Right ventricle myocardium inferior (tissue), 1 donor: ENCODE measurements at regions not wholly inside any gene's neighbourhood (a gene's known extent, or its start where the extent isn't known, plus 50 kb on each side); places are given as distances from the start of the nearest gene placed in this dataset.
"Not testable (repeated sequence)": the region's sequence is repeated elsewhere in the genome, so short reads cannot be mapped to it uniquely, and the experiment has no call there.

Experiments used
- ATAC-seq: fragments of 200-7000 bp; cut with Tn5 transposase; one replicate; pipeline ENCODE4 v1.9.1; 2020; ENCODE audit warnings: mild to moderate bottlenecking, moderate library complexity
- DNase-seq: peaks from one replicate; pipeline ENCODE4 v3.0.0; 2021; ENCODE audit errors: missing footprints
- intact Hi-C: fragments of 100-400 bp; cut with DNase I; formaldehyde crosslinking; loops from one replicate; pipeline ENCODE4 v1.11.0; 2022
- donor health status: DM: no; HTN: yes; CAD: no; lungs with severe emphysema.

DNA sequence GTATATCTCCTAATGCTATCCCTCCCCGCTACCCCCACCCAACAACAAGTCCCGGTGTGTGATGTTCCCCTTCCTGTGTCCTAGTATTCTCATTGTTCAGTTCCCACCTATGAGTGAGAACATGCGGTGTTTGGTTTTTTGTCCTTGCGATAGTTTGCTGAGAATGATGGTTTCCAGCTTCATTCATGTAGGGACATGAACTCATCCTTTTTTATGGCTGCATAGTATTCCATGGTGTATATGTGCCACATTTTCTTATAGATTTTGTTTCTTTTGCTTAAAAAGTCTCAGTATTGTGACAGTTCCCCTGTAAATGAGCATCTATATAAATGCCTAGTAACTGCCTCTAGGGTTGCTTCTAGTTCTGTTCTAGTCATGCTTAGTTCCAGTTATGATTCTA is 153.0 kb upstream of the EOLA2 start:
- intact Hi-C loops: loop anchor here (10.0 kb wide), 1 partner anchor 106 kb away; no protein-coding TSS in a partner anchor
- ATAC-seq, DNase-seq: not testable (repeated sequence)

DNA sequence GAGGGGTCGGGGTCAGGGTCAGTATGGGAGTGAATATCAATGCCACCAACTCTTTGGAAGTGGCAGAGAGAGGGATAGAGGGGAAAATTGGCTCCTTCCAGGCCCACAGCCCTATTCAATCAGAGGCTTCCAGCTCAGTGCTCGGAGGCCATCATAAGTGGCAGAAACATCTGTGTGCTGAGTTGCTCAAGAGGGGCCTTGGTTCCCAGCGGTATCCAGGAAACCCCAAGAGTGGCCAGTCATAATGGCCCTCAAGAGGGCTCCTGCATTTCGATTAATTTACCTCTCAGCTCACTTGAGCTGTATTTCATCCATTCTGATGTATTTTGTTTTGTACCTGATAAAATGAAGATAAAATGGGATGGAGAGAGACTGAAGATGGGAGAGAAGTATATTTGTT is 154.3 kb upstream of the EOLA2 start:
- DNase-seq (no peak), ATAC-seq (no peak)
- intact Hi-C loops: loop anchor here (10.0 kb wide), 1 partner anchor 108 kb away; no protein-coding TSS in a partner anchor

DNA sequence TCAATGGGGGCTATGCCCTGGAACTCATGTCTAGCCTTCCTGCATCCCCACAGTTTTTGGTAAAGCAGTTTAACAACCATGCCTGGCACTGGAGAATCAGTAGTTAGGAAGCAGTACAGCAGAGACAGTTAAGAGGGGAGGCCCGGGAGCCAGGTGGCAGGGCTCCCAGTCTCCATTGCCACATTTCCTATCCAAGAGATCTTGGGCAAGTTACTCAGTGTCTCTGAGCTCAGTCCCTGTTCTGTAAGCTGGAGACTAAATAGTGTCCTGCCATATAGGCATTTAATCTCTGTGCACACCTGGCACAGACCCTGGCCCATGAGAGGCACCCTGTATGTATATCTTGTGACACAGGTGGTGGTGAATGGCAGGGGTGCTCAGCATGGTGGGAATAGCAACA is 156.1 kb upstream of the EOLA2 start:
- no peak for DNase-seq
- intact Hi-C loops: loop anchor here (10.0 kb wide), 1 partner anchor 110 kb away; no protein-coding TSS in a partner anchor
- ATAC-seq: no peak

DNA sequence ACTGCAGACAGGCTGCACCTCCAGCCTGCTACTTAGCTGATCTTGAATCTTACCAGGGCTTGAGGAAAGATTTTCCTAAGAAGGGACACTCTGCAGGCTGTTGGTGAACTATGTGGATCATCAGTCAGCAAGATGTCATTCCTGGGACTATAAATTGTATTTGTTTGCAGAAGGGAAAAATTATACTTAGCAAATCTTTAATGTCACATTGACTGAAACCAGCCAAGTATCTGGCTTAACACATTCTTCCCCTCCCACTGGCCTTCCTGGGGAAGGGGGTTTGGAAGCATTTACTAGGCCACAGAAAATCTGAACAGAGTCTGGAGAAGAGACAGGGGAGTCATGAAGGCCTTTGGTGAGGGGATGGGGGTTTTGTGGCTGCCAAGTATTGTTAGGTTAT is 156.7 kb upstream of the EOLA2 start:
- DNase-seq: no peak
- intact Hi-C loops: loop anchor here (10.0 kb wide), 1 partner anchor 110 kb away; no protein-coding TSS in a partner anchor
- no peak for ATAC-seq

DNA sequence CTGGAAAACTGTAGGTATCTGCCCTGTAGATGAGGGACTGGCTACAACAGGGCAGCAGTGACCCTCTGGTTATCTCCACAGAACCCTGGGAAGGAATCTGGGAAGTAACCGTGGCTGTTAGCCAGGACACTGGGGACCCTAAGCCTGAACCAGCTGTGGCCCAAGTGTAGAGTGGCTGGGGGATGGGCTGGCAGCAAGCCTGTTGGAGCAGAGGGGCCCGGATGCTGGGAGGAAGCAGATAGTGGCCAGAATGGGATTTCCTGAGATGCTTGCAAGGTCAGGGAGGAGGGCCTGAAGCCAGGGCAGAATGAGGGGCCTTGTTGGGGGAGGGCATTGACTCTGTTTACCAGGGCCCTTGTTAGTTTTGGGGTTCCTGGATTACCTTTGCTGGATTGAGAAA is 161.0 kb upstream of the EOLA2 start:
- ATAC-seq (no peak), DNase-seq (no peak)
- intact Hi-C loops: loop anchor here (10.0 kb wide), 1 partner anchor 115 kb away; no protein-coding TSS in a partner anchor

DNA sequence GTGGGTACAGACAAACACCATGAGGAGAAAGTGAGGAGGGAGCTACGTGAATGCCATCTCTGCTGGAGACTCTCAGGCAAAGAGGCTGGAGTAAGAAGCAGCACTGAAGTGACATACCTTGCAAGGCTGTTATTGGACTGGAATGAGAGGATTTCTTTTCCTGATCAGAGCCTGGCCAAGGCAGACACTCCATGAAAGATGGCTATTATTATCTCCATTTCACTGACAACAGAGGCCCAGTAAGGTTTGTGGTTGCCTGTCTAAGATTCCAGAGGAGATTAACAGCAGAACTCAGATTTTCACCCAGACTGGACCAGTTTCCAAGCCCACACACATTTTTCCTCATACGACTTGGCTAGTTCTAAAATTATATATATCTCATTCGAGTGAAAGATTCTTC is 162.0 kb upstream of the EOLA2 start:
- ATAC-seq: no peak
- intact Hi-C loops: no loop called here

DNA sequence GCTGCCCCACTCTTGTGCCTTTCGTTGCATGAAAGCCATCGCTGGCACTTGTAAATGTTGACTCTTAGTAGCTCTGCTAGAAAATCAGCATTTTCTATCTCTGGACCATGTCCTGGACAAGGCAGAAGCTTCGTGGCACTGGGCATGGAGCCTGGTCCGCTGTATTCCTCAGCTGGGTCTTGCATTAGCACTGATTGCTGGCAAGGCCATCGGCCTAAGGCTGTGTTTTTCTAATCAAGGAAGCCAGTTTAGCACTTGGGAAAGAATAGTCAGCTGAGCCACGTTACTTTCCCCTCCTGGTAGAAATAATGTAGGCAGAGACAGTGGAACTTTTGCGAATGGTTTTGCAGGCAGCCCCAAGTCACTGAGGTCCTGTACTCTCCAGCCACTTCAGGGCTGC is 180.2 kb upstream of the EOLA2 start:
- ATAC-seq (no peak), DNase-seq (no peak)
- intact Hi-C loops: no loop called here

More for the DNA sequence above, 162.0 kb upstream of the EOLA2 start:
- no peak for DNase-seq

DNA sequence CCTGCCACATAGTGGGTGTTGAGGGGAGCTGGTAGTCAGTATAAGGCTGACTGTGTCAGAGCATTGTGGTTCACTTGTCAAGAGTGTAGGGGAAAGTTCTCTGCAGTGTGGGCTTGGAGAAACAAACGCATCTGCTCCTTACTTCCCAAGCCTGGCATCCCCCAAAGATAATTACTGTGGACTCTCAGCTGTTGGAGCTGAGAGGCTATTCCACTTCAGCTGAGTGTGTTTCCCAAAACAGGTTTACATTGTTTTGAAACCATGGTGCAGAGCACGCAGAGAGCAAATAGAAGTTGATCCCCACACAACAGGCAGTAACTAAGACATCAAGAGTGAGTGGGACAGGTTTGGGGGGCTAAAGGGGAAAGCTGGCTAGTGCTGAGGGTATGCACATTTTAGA is 181.0 kb upstream of the EOLA2 start:
- ATAC-seq: peak; percentile 57
- intact Hi-C loops: no loop called here

DNA sequence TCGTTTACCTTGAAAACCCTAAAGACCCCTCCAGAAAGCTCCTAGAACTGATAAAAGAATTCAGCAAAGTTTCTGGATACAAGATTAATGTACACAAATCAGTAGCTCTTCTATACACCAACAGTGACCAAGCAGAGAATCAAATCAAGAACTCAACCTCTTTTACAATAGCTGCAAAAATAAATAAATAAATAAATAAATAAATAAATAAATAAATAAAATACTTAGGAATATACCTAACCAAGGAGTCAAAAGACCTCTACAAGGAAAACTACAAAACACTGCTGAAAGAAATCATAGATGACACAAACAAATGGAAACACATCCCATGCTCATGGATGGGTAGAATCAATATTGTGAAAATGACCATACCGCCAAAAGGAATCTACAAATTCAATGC is 186.8 kb upstream of the EOLA2 start:
- ATAC-seq, DNase-seq, intact Hi-C loops: not testable (repeated sequence)

More for the DNA sequence above, 181.0 kb upstream of the EOLA2 start:
- no peak for DNase-seq

DNA sequence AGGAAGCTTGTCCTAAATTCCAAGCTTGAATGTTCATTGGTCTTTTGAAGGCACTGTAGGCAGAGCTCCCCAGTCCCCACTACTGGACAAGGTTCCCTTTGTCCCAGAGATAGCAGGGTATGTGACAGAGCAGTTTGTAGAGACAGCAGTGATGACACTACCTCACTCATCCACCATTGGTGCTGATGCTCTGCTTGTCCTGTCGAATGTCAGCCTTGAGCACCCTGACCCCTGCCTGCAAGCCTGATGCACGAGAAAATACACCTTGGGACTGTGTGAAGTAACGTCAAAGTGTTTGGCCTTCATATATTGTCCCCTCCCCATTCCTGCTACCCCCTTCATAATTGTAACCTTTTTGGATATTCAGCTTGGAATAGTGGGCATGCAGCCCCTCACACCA is 188.9 kb upstream of the EOLA2 start:
- no peak for DNase-seq
- intact Hi-C loops: no loop called here
- no peak for ATAC-seq

DNA sequence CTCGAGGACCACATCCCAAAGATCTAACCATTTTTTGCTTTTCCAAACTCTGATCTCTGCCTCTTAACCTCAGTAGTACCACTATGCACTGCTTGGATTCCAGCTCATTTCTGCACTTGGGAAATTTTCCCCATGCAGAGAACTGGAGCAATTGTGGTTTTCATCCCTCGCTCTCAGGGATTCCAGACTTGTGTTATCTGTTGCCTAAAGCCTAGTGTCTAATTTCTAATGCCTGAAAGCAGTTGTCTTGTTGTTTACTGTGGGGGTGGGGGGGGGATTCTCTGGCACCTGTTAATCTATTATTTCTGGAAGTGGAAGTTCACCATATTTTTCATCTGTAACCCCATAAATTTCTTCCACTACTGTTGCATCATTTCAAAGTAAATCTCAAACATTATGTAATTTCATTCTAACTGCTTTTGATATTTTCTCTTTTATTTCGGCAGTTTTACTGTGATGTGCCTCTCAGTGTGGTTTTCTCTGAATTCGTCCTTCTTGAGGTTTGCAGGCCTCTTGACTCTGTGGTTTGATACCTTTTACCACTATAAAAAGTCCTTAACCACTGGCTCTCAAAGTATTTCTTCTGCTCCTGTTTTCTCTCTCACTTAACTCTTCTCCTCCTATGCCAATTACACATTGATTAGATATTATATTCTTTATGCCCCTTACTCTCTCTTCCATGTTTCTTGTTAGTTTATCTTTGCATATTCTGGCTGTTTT is 205.6 kb upstream of the EOLA2 start:
- intact Hi-C loops: no loop called here
- DNase-seq: no peak
- ATAC-seq: no peak

DNA sequence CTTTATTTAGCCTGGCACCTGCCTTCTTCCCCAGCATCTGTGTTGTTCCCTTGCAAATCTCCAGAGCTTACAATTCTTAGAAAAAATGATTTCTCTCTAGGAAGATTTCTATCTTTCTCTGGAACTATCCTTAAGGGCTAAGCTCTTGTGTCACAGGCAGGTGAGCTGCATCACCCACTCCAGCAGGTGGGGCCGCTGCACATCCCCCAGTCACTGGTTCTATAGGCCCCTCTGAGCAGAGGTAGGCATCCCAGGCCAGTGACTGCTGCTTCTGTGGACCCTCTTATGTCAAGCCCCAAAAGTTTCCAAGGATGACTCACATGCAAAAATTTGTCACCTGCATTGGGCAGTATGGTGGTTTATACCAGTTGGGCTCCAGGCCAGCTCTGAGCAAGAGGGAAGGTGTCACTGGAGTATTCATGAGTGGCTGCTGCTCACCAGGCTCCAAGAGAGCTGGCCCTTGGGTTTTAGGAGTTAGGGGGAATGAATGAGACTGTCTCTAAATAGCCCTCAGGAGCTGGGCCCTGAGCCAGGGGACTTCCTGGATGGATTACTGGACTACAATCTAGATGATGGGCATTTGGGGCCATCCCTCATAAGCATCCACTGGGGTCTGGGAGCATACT is 208.1 kb upstream of the EOLA2 start:
- DNase-seq: no peak
- no peak for ATAC-seq
- intact Hi-C loops: no loop called here

DNA sequence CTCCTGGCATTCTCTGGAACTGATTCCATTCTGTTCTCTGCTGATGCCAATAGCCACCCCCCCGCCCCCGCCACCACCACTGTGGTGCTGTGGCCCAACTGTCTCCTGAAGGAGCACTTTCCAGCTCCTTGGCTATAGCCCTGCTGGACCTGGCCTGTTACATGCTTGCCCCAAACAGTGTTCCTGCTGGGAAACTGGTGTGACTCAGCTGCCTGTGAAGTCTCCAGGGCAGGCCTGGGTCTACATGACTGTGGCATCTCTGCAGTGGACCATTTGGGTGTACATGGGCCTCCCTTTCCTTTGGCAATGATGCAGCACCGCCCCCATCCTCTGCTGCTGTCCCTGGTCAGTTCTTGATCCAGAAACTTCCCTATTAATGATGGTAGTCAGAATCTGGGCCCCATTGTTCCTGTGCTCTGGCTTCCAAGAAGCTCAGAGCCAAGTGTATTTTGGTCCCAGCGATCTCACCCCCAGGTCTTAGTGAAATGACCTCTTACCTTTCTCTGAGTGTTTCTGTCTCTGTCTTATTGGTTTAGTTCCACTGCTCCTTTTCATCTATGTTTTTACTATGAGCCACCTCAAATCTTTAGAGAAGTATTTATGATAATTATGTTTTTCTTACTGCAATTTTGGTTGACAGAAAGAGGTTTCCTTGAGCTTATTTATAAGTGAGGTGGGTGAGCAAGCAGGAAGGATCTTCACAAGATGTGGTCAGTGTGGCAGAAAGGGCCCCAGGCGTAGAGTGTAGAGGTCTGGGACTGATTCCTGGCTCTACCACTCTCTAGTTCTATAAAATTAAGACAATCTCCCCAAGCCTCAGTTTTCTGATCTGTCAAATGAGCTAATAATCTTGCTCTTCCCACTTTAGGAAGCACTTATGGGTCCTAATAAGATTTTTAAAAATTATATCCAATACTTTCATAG is 210.7 kb upstream of the EOLA2 start:
- ATAC-seq (no peak), DNase-seq (no peak)
- intact Hi-C loops: no loop called here

DNA sequence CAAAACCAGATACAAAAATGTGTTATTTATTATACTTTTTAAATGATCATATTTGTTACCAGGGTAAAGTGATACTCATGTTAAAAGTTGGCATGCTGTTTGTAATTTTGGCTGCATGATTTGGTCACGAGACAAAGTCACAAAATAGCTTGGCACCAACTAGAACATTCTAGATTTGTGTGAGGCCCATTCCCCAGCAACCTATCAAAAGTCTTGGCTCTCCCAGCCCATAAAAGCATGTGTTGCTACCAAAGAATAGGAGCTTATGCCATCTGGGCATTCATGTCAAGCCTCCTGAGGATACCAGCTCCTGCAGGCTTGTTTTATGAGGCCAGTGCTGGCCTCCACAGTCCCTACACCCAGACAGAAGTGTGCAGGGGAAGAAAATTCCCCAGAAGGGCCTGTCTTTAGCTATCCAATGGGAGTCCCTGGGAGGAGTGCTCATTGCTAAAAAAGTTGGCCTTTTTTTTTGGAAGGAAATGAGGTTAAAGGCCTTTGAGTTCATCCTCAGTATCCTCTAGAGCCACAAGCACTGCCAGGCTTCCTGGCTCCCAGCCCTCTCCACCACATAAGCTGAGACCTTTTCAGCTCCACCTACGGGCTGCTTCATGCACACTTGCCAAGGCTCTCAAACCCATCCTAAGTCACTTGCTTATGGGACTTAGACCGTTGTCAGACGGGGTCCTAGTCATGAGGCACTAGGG is 211.9 kb upstream of the EOLA2 start:
- DNase-seq (no peak), ATAC-seq (no peak)
- intact Hi-C loops: no loop called here

DNA sequence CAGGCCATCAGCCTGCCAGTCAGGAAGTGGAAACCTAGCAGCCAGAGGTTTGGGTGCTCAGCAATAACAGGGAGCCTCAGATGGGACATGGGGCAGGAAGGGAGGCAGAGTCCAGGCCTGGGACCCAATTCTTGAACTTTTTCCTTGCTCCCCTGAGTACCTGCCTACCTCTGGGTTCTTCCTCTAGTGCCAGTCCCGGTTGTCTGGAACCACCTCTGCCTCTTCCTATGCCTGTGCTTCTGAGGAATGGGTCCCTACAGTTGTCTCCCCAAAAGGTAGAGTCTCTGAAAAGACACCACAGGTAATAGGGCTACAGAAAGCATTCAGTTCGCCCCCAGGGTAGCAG is 212.4 kb upstream of the MAMLD1 start:
- intact Hi-C loops: no loop called here
- no peak for DNase-seq
- ATAC-seq: no peak

DNA sequence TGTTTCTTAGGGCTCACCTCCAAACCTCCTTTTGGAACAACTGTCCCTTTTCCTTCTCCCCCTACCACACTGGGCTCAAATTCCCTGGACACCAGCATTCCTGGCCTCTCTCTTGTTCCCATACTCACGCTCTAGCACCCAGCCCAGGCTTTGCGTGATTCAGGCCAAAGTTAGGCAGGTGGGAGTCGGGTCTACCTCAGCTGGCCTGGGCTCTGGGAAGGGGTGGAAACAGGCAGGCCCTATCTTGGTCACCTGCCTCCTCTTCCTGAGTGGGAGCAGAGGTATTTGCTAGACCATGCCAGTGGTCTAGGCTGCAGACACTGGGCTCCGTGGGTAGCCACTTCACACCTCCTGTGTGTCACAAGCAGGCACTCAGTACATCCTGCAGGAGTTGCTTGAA is 211.1 kb upstream of the MAMLD1 start:
- ATAC-seq: no peak
- intact Hi-C loops: no loop called here
- DNase-seq: no peak

DNA sequence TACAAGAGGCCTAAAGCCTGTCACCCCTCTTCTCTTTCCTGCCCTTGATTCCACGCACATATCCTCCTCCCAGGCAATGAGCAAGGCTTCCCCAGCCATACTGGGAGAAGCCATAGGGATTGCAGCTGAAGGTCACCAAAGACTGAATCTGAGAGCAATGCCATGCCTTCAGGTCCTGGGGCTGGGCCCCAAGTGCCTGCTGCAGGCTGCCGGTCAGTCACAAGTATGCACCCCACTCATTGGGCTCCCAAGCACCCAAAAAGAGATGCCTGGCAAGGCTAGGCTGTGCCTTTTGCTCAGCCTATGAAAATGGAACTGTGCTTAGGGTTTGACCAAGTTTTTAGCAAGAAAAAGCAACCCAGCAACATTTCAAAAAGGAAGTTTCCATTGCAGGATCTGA is 210.6 kb upstream of the MAMLD1 start:
- intact Hi-C loops: no loop called here
- DNase-seq (no peak), ATAC-seq (no peak)

DNA sequence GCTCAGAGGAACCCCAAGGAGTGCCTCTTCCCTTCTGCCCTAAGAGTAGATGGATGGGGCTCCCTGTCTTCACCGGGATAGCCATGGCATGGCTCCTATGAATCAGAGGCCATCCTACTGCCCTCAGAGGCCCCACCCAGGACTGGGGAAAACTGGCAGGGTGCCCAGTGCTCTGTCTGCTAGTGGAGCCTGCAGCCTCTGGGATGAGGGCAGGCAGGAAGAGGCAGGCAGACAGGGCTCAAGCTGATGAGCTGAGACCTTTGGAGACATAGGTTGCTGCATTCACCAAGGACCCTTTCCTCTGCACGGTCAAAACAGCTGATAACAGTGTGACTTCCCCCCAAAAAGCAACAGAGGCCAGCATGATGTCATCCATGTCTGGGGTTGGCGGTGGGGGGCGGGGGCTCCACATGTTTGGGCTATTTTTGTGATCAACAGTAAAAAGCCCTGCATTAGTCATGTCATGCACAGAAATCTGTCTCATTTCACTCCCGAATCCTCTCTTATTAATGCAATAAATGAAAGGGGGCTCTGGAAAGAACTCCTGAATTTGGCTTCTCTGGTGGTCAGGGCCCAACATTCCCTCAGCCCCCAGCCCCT is 207.6 kb upstream of the MAMLD1 start:
- intact Hi-C loops: no loop called here
- DNase-seq: no peak
- no peak for ATAC-seq

DNA sequence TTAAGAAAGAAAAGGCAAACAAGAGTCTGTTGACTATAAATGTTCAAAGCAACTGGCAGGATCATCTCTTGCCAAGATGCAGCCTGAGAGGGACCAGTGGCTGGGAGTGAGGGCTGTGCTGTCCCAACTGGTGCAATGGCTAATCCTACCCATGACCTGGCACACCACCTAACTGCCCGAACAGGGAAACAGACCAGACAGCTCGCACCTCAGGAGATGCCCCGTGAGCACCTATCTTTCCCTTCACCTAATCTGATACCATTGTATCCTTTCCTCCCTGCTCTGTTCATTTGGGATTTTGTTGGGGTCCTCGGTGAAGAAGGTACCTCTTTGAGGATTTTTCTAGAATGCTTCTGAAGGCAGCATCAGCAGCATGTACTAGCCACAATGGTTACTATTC is 206.5 kb upstream of the MAMLD1 start:
- no peak for DNase-seq
- intact Hi-C loops: no loop called here
- no peak for ATAC-seq
